Panc1 (cell line): ENCODE measurements at regions not wholly inside any gene's neighbourhood (a gene's known extent, or its start where the extent isn't known, plus 50 kb on each side); places are given as distances from the start of the nearest gene placed in this dataset.

Experiments used
- ATAC-seq: fragments of 200-7000 bp; cut with Tn5 transposase; 2 replicates; pipeline ENCODE4 v1.9.1; 2020; ENCODE audit warnings: mild to moderate bottlenecking, moderate library complexity
- BruUV-seq: library from RNA; stranded (reverse); fragments of 400-500 nt; replicated peaks from 2 replicates; lab custom pipeline; 2021; lab: Mats Ljungman, UMichigan
- CTCF ChIA-PET: fragments of 300-600 bp; sonication (Branson Sonifier 250); formaldehyde crosslinking; loops from one replicate; lab custom pipeline; 2022; ENCODE audit warnings: antibody characterized with exemption; lab: Charles Lee
- POLR2A ChIA-PET: fragments of 300-600 bp; sonication (Branson Sonifier 250); formaldehyde crosslinking; loops from one replicate; lab custom pipeline; 2022; ENCODE audit warnings: antibody characterized with exemption; lab: Charles Lee
- DNase-seq: peaks from one replicate; pipeline ENCODE4 v3.0.0-alpha.2; 2010; ENCODE audit warnings: low read depth, low spot score
- H3K27ac ChIP-seq: 2 replicates; pipeline ENCODE4 v1.5.1; 2011; ENCODE audit warnings: mild to moderate bottlenecking, low read length, inconsistent platforms
- H3K27me3 ChIP-seq: fragments of 200-500 bp; sonication (Bioruptor generic); 2 replicates; pipeline ENCODE4 v1.6.0; 2014; ENCODE audit warnings: low read length, inconsistent platforms; ENCODE audit not compliant: control insufficient read depth, insufficient read depth
- H3K36me3 ChIP-seq: fragments of 200-500 bp; sonication (Bioruptor generic); 2 replicates; pipeline ENCODE4 v1.5.1; 2014; ENCODE audit warnings: inconsistent platforms, mild to moderate bottlenecking, low read length, moderate library complexity; ENCODE audit not compliant: control insufficient read depth, insufficient read depth
- H3K4me1 ChIP-seq: 2 replicates; pipeline ENCODE4 v1.5.1; 2011; ENCODE audit warnings: inconsistent platforms, mild to moderate bottlenecking, low read length, moderate library complexity; ENCODE audit not compliant: control insufficient read depth, insufficient read depth
- H3K4me3 ChIP-seq, 2 experiments: 2 replicates each; pipeline ENCODE4 v1.5.1; 2011 to 2012; ENCODE audit warnings: low read depth in 2 of 2, low read length in 2 of 2, mild to moderate bottlenecking in 2 of 2, inconsistent platforms in 1 of 2, moderate library complexity in 1 of 2
- H3K9me3 ChIP-seq: fragments of 200-500 bp; sonication (Bioruptor generic); 2 replicates; pipeline ENCODE4 v1.5.1; 2014; ENCODE audit warnings: low read depth, mild to moderate bottlenecking, inconsistent platforms, low read length, moderate library complexity; ENCODE audit not compliant: control insufficient read depth, insufficient read depth
- CTCF ChIP-seq: fragments of 450-650 bp; IDR thresholded peaks from 2 replicates; pipeline ENCODE4 v1.5.1; 2017; ENCODE audit warnings: mild to moderate bottlenecking
- POLR2AphosphoS5 ChIP-seq: IDR thresholded peaks from 2 replicates; pipeline ENCODE4 v1.6.1; 2012; ENCODE audit warnings: mild to moderate bottlenecking, low read depth, low read length, moderate library complexity
- REST ChIP-seq, 2 experiments: IDR thresholded peaks; 2 replicates each; pipeline ENCODE4 v1.6.1; 2011 to 2012; ENCODE audit warnings: low read depth in 2 of 2, control low read depth in 1 of 2, low read length in 1 of 2, mild to moderate bottlenecking in 1 of 2, moderate library complexity in 1 of 2; ENCODE audit not compliant: insufficient read depth in 1 of 2
- SIN3A ChIP-seq: IDR thresholded peaks from 2 replicates; pipeline ENCODE4 v1.6.1; 2012; ENCODE audit warnings: low read depth, mild to moderate bottlenecking, low read length, moderate library complexity, borderline replicate concordance; ENCODE audit not compliant: insufficient read depth
- TCF7L2 ChIP-seq: IDR thresholded peaks from 2 replicates; pipeline ENCODE4 v1.6.1; 2011; ENCODE audit warnings: mild to moderate bottlenecking, low read depth, low read length, inconsistent platforms
- in situ Hi-C: cut with HindIII; loops from 2 replicates; pipeline ENCODE4 v1.10.0; 2016; ENCODE audit warnings: low sequenced_read_pairs, low pct_unique_long_range_greater_than_20kb
- intact Hi-C: fragments of 100-400 bp; cut with micrococcal nuclease; formaldehyde crosslinking; loops from one replicate; pipeline ENCODE4 v1.10.0; 2022; ENCODE audit not compliant: unreplicated experiment

GRCh38 chr4:10296730-10297129, 160.5 kb downstream of the ZNF518B start:
- intact Hi-C loops = no loop called here
- ATAC-seq (no peak), DNase-seq (no peak)
- no peak overlapping the region for H3K27ac ChIP-seq
- POLR2A ChIA-PET = no interaction called here
- TF ChIP-seq TCF7L2 (no peak), CTCF (no peak), SIN3A (no peak), REST (IDR thresholded peaks at IDR 0.05; ENCODE audit: insufficient read depth in 1 of 2, low read depth in 2 of 2, low read length in 1 of 2) (no peak), POLR2AphosphoS5 (no peak)
- in situ Hi-C loops = no loop called here
- no peaks in the 10 kb centered on the region; the same call in 1 of the 2 replicates for H3K27me3 ChIP-seq
- CTCF ChIA-PET = no interaction called here
- H3K36me3 ChIP-seq = no peaks in the 10 kb centered on the region
- no peak overlapping the region for H3K4me3 ChIP-seq
- H3K9me3 ChIP-seq = no peaks in the 10 kb centered on the region
- no TSS peak for BruUV-seq
- no peaks in the 10 kb centered on the region for H3K4me1 ChIP-seq

GRCh38 chr4:10295301-10295700, 161.9 kb downstream of the ZNF518B start:
- no peaks in the 10 kb centered on the region; the same call in 1 of the 2 replicates for H3K27me3 ChIP-seq
- in situ Hi-C loops = no loop called here
- no peaks in the 10 kb centered on the region for H3K9me3 ChIP-seq
- no peak overlapping the region for H3K4me3 ChIP-seq
- no peaks in the 10 kb centered on the region for H3K4me1 ChIP-seq
- no peaks in the 10 kb centered on the region for H3K36me3 ChIP-seq
- intact Hi-C loops = no loop called here
- no TSS peak for BruUV-seq
- ATAC-seq = no peak
- no peak for DNase-seq
- no peak overlapping the region for H3K27ac ChIP-seq
- POLR2A ChIA-PET = no interaction called here
- TF ChIP-seq TCF7L2 (no peak), CTCF (no peak), POLR2AphosphoS5 (no peak), SIN3A (no peak), REST (IDR thresholded peaks at IDR 0.05; ENCODE audit: insufficient read depth in 1 of 2, low read depth in 2 of 2, low read length in 1 of 2) (no peak)
- CTCF ChIA-PET = no interaction called here
